T-helper 1 cell treated with Interleukin-12 subunit alpha and Interleukin-12 subunit beta and Interleukin-4 antibody, amounts not matched to agents 30 μg/mL and 1 μg/mL, for 36 hours (primary cell): ENCODE measurements at regions not wholly inside any gene's neighbourhood (a gene's known extent, or its start where the extent isn't known, plus 50 kb on each side); places are given as distances from the start of the nearest gene placed in this dataset.
"Not testable (repeated sequence)": the region's sequence is repeated elsewhere in the genome, so short reads cannot be mapped to it uniquely, and the experiment has no call there.

Experiments used
- H3K27ac Mint-ChIP-seq: one replicate; pipeline ENCODE4 v1.8.0; 2021; ENCODE audit warnings: mild to moderate bottlenecking, mixed read lengths
- H3K27me3 Mint-ChIP-seq: one replicate; pipeline ENCODE4 v1.8.0; 2021; ENCODE audit warnings: low read depth, mixed read lengths
- H3K36me3 Mint-ChIP-seq: one replicate; pipeline ENCODE4 v1.8.0; 2021; ENCODE audit warnings: low read depth, mixed read lengths
- H3K4me1 Mint-ChIP-seq: one replicate; pipeline ENCODE4 v1.8.0; 2021; ENCODE audit warnings: low read depth, mixed read lengths
- H3K4me3 Mint-ChIP-seq: one replicate; pipeline ENCODE4 v1.8.0; 2021; ENCODE audit warnings: mild to moderate bottlenecking, moderate library complexity, mixed read lengths
- H3K9me3 Mint-ChIP-seq: one replicate; pipeline ENCODE4 v1.8.0; 2021; ENCODE audit warnings: mixed read lengths

DNA sequence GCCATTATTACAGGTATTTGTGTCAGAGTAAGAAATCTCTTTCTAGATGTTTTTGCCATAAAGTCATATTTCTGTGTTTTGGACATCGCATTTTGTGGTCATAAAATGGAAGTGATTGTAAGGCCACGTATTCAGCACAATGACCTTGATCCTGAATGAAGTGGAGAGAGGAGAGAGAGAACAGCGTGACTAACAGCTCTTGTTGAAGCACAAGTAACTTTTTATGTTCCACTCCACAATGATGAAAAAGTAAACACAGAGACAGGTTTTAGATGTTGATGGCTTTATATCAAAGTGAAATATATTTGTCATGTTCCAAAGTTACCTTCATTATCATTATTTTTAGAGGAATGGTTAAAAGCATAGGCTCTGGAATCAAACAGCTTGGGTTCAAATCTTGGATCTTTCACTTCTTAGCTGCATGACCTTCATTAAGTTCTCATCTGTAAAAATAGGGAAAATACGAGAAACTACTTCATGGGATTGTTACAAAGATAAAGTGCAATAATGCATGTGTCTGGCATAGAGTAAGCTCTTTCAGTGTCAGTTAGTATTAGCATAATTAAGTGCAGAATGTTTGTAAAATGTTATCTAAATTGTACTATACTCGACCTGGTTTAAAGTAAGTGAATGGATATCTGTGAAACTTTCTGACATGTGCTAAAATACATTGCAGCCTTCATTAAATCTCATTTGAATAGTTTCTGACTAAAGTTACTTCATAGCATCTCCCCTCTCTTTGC is 341.5 kb upstream of the DNAJC19 start:
- Mint-ChIP-seq H3K4me1 (no peaks in the 10 kb centered on the region), H3K4me3 (no peak overlapping the region), H3K27ac (no peak overlapping the region), H3K9me3 (no peaks in the 10 kb centered on the region), H3K27me3 (no peaks in the 10 kb centered on the region), H3K36me3 (no peaks in the 10 kb centered on the region)

DNA sequence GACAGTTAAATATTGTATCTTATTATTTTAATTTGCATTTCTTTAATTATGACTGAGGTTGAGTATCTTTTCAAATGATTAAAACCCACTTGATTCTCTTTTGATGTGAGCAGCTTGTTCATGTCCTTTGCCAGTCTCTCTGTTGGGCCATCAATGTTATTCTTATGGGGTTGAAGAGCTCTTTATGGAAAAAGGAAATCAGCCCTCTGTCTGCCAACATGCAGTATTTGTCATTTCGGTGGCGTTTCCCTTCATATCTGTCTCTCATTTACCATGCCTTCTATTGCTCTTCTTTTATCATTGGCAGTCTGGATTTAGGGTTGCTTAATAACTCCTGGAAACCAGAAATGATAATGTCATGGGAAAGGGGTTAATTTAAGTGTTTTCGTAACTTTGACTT is 340.7 kb upstream of the DNAJC19 start:
- no peaks in the 10 kb centered on the region for H3K9me3 Mint-ChIP-seq
- no peaks in the 10 kb centered on the region for H3K27me3 Mint-ChIP-seq
- no peaks in the 10 kb centered on the region for H3K4me1 Mint-ChIP-seq
- no peak overlapping the region for H3K4me3 Mint-ChIP-seq
- no peak overlapping the region for H3K27ac Mint-ChIP-seq
- H3K36me3 Mint-ChIP-seq, result no peaks in the 10 kb centered on the region

DNA sequence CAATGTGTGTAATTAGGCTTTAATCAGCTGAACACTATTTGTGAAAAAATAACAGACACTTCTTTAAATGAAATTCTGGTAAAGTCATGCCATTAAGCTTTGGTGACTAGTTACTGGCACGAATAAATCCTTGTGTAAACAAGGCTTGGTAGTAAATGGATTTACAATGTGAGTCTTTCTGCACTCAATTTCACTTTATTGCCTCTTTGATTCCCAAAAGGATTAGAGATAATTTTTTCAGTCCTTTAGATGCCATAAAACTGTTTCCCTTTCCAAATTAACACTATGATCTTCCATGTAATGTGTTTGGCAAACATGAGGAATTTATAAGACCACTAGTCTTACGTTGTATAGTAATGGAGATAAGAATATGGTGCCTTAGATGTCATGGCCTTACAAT is 339.5 kb upstream of the DNAJC19 start:
- no peak overlapping the region for H3K27ac Mint-ChIP-seq
- H3K36me3 Mint-ChIP-seq, result no peaks in the 10 kb centered on the region
- no peak overlapping the region for H3K4me3 Mint-ChIP-seq
- no peaks in the 10 kb centered on the region for H3K9me3 Mint-ChIP-seq
- H3K4me1 Mint-ChIP-seq, result no peaks in the 10 kb centered on the region
- no peaks in the 10 kb centered on the region for H3K27me3 Mint-ChIP-seq

DNA sequence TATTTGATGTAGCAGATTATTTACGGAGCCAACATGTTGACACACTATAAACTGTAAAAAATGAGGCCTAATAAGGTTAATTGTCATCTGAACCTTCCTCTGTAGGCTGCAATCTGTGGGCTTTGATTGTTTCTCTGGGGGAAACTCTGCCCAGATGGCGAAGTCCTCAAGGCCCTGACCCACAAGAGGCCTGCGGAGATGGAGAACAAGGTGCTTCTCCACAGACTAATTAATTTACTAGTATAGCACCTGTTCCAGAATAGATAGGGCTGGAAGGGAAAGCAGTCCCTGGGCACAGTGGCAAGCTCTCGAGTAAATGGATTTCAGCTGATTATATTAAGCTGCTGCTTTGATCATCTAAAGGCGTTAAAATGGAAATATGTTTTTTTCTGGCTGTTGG is 338.8 kb upstream of the DNAJC19 start:
- Mint-ChIP-seq H3K27ac (no peak overlapping the region), H3K36me3 (no peaks in the 10 kb centered on the region), H3K9me3 (no peaks in the 10 kb centered on the region), H3K4me3 (no peak overlapping the region), H3K4me1 (no peaks in the 10 kb centered on the region), H3K27me3 (no peaks in the 10 kb centered on the region)

DNA sequence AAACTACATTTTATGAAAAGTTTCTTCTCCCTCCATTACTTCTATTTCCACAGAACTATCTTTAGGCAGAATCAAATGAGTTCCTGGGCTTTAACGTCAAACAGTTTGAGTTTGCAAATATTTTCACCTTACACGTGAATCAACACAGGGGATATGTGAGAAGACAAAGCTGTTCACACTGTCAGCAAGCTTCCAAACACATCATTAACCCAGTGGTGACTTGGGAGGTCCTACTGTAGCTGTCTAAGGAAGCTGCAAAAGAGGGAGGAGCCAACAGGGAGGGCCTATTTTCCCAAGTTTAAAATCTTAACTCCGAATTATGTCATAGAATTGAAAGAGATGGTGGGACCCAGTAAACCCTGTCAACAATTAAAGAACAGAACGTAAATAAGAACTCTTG is 337.8 kb upstream of the DNAJC19 start:
- Mint-ChIP-seq H3K4me1 (no peaks in the 10 kb centered on the region), H3K27ac (no peak overlapping the region), H3K9me3 (no peaks in the 10 kb centered on the region)

DNA sequence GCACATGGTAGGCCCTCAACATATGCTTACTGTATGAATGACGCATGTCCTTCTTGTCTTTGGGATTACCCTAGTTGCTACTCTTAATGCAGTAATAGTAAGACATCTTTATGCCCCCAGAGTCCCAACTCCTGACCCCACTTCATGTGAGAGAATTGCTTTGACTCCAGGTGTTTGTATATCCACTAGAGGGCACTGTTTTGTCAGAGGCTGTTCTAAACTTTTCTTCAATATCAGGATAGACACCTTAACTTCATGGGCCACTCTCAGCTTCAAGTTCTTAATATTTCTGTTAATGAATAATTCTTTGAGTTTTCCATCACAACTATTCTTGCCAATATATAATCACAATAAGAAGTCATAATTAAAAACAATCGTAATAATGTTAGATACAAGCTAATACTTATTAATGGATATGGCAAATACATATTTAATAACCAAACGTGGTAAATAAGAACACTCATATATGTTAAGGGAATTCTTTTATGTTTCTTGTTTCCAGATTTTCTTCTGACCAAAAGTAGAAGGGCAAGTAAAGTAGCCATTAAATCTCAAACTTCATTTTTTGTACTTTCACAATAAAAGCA is 337.2 kb upstream of the DNAJC19 start:
- H3K4me1 Mint-ChIP-seq, result no peaks in the 10 kb centered on the region
- no peaks in the 10 kb centered on the region for H3K27me3 Mint-ChIP-seq
- no peak overlapping the region for H3K4me3 Mint-ChIP-seq
- H3K36me3 Mint-ChIP-seq, result no peaks in the 10 kb centered on the region
- H3K9me3 Mint-ChIP-seq, result no peaks in the 10 kb centered on the region
- H3K27ac Mint-ChIP-seq, result no peak overlapping the region

More for the DNA sequence above, 337.8 kb upstream of the DNAJC19 start:
- Mint-ChIP-seq H3K36me3 (no peaks in the 10 kb centered on the region), H3K4me3 (no peak overlapping the region), H3K27me3 (no peaks in the 10 kb centered on the region)

DNA sequence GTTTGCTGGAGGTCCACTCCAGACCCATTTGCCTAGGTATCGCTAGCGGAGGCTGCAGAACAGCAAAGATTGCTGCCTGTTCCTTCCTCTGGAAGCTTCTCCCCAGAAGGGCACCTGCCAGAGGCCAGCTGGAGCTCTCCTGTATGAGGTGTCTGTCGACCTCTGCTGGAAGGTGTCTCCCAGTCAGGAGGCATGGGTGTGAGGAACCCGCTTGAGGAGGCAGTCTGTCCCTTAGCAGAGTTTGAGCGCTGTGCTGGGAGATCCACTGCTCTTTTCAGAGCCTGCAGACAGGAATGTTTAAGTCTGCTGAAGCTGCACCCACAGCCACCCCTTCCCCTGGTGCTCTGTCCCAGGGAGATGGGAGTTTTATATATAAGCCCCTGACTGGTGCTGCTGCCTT is 335.0 kb upstream of the DNAJC19 start:
- H3K9me3 Mint-ChIP-seq, H3K27ac Mint-ChIP-seq, H3K4me1 Mint-ChIP-seq, H3K36me3 Mint-ChIP-seq, H3K4me3 Mint-ChIP-seq, H3K27me3 Mint-ChIP-seq: not testable (repeated sequence)

DNA sequence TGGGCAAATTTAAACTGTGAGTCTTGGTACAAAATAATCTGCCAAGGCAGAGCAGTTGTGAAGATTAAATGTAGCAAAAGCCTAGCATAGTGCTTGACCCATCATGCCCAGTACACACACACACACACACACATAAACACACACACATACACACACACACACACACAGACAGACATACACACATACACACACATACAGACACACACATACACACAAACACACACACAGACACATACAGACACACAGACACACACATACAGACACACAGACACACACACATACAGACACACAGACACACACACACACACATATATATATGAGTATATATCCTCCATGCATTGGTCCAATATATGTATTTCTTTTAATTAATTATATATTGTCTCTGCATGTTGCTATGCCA is 328.8 kb upstream of the DNAJC19 start:
- H3K9me3 Mint-ChIP-seq, result no peaks in the 10 kb centered on the region
- H3K36me3 Mint-ChIP-seq, result no peaks in the 10 kb centered on the region
- H3K27me3 Mint-ChIP-seq, result no peaks in the 10 kb centered on the region

DNA sequence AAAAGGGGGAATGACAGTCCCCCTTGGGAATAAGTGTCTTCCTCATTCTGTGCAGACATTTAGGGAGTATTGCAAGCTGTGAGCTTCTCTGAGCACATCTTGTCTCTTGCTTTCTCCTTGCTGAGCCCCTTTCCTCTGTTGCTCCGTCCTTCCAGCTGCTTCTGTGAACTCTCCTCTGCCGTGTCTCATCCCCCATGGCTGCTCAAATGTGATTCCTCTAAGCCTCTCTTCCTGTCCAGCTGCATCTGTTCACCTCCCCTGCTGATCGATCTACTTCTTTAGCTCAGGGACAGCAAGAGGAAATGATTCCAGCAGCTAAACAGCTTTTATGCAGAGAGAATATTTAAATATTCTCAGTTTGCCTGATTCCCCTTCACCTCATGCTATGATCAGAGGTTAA is 328.0 kb upstream of the DNAJC19 start:
- H3K27ac Mint-ChIP-seq, result no peak overlapping the region
- no peaks in the 10 kb centered on the region for H3K9me3 Mint-ChIP-seq
- no peaks in the 10 kb centered on the region for H3K27me3 Mint-ChIP-seq
- H3K4me1 Mint-ChIP-seq, result no peaks in the 10 kb centered on the region
- H3K36me3 Mint-ChIP-seq, result no peaks in the 10 kb centered on the region
- H3K4me3 Mint-ChIP-seq, result no peak overlapping the region

More for the DNA sequence above, 328.8 kb upstream of the DNAJC19 start:
- Mint-ChIP-seq H3K4me1 (no peaks in the 10 kb centered on the region), H3K4me3 (no peak overlapping the region), H3K27ac (no peak overlapping the region)

DNA sequence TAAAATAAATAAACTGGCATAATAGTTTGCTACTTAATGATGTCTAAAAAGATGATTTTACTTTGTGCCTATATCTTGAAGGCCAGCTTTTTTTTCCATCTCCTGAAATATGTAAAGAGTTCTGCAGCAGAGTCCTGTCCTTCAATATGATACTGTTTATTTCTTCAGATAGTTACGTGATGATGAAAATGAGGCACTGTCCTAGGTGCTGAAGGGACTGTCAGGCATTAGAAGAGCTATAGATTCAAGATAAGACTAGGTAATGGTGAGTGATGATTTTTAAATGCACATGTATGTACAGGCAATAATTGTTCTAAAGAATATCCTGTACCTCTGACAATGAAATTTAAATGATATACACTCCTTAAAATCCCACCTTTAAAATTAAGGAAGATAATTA is 326.9 kb upstream of the DNAJC19 start:
- Mint-ChIP-seq H3K4me3 (no peak overlapping the region), H3K36me3 (no peaks in the 10 kb centered on the region), H3K4me1 (no peaks in the 10 kb centered on the region), H3K27me3 (no peaks in the 10 kb centered on the region), H3K27ac (no peak overlapping the region), H3K9me3 (no peaks in the 10 kb centered on the region)

DNA sequence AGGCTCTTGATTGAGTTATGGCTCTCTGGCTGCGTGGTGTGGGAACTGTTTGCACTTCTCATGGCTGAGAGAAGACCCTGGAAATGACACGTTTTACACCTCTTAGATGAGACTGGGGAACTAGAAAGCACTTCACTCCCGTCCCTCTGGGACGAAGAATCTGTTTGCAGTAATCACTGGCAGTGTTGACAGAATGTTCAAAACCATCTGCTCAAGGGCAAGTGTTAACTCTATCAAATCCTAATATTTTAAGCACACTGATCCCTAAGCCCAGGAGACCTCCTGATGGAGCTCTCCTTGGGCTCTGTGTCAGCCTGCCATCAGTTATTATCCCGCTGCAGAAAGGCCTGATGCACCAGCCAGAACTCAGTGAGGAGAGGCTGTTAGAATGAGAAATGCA is 323.8 kb upstream of the DNAJC19 start:
- Mint-ChIP-seq H3K9me3 (no peaks in the 10 kb centered on the region), H3K36me3 (no peaks in the 10 kb centered on the region), H3K27me3 (no peaks in the 10 kb centered on the region), H3K4me3 (no peak overlapping the region), H3K27ac (no peak overlapping the region), H3K4me1 (no peaks in the 10 kb centered on the region)

DNA sequence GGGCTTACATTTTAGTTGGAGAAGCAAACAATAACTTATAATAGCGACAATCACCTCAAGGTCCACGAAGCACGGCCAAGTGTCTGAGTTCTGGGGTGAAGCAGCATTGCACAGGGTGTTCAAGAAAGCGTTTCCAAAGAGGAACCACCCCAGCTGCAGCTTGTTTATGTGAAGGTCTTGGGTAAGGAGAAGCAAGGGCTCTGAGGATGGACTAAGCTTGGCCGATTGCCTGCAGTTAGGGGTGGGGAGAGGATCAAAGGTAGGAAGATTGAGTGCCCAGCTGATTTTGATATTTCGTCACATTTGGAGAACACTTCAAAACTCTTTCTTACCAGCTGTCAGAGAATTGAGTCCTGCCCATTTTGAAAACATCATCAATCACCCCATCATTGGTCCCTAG is 321.6 kb upstream of the DNAJC19 start:
- no peak overlapping the region for H3K27ac Mint-ChIP-seq
- no peaks in the 10 kb centered on the region for H3K9me3 Mint-ChIP-seq
- H3K4me1 Mint-ChIP-seq, result no peaks in the 10 kb centered on the region
- H3K4me3 Mint-ChIP-seq, result no peak overlapping the region
- H3K36me3 Mint-ChIP-seq, result no peaks in the 10 kb centered on the region
- H3K27me3 Mint-ChIP-seq, result no peaks in the 10 kb centered on the region

DNA sequence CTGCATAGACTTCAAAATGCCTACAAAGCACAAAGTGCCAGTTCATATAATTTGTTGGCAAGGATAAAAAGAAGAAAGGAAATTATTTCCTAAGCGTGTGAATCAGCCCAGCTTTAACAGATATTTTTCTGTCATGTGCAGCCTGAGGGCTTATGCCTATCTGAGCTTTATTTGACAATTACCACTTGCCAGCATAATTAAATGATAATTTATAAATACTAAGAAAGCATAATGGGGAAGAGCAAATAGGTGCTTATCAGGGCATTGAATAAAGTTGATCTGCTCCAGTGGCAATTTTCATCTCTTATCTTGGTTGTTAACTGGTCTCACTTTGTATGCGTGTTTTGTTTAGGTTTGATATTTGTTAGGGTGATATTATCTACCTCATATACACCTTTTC is 313.4 kb upstream of the DNAJC19 start:
- Mint-ChIP-seq H3K27me3 (peaks cover 3% of the 10 kb centered on the region), H3K4me3 (no peak overlapping the region), H3K36me3 (no peaks in the 10 kb centered on the region), H3K4me1 (no peaks in the 10 kb centered on the region), H3K9me3 (no peaks in the 10 kb centered on the region), H3K27ac (no peak overlapping the region)

DNA sequence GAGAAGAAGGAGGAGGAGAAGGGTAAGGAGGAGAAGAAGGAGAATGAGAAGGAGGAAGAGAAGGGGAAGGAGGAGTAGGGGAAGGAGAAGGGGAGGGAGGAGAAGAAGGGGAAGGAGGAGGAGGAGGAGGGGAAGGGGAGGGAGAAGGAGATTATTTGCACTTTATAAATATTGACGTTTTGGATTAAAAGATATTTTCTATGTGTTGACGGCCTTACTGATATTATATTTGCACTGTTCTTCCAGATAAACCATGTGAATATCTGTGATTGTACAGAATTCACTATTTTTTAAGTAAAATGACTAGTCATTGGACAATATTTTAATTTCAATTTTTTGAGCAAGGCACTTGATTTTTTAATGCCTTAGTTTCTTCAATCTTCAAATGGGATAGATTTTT is 310.5 kb upstream of the DNAJC19 start:
- Mint-ChIP-seq H3K27ac (no peak overlapping the region), H3K27me3 (peaks cover 6% of the 10 kb centered on the region), H3K4me3 (no peak overlapping the region), H3K4me1 (no peaks in the 10 kb centered on the region), H3K9me3 (no peaks in the 10 kb centered on the region), H3K36me3 (no peaks in the 10 kb centered on the region)

DNA sequence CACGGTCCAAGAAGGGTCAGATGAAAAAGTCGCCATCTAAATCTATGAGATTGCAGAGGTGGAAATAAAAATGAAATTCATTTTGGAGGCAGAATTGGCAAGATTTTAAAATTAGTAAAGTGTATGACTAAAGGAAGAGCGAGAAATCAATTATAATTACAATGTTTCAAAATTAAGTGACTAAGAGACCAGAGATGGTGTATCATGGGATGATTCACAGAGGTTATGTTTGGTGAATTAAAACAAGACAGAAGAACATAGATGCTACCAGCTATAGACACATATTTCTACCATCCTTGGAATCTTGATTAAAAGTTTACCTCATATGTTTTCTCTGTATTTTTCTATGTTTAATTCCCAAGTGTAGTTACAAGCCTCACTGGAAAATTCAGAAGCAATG is 308.9 kb upstream of the DNAJC19 start:
- Mint-ChIP-seq H3K4me1 (no peaks in the 10 kb centered on the region), H3K9me3 (no peaks in the 10 kb centered on the region), H3K27ac (no peak overlapping the region), H3K36me3 (no peaks in the 10 kb centered on the region), H3K4me3 (no peak overlapping the region), H3K27me3 (peaks cover 6% of the 10 kb centered on the region)

DNA sequence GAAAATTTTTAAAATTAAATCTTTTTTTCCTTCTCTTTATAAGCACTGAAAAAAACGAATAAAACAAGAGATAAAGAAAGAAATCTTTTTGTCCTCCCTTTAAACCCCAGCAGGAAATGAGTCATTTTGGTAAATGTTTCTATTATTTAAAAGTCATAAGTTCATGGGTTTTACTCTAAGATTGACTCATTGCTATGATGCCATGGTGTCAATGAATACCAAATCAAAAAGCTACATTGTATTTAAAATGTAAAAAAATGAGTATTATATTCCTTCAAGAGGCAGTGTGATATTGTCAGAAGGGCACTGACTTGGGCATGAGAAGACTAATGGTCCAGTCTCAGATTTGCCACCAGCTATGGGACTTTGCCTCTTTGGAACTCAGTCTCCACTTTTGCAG is 303.4 kb upstream of the DNAJC19 start:
- H3K27ac Mint-ChIP-seq, result no peak overlapping the region
- no peaks in the 10 kb centered on the region for H3K36me3 Mint-ChIP-seq
- no peaks in the 10 kb centered on the region for H3K4me1 Mint-ChIP-seq
- peaks cover 3% of the 10 kb centered on the region for H3K27me3 Mint-ChIP-seq
- H3K9me3 Mint-ChIP-seq, result no peaks in the 10 kb centered on the region
- H3K4me3 Mint-ChIP-seq, result no peak overlapping the region
